Breast epithelium (tissue), 3 donors: ENCODE measurements at regions not wholly inside any gene's neighbourhood (a gene's known extent, or its start where the extent isn't known, plus 50 kb on each side); places are given as distances from the start of the nearest gene placed in this dataset.

Experiments used
- POLR2A ChIP-seq: fragments of 450-650 bp; IDR thresholded peaks from one replicate; pipeline ENCODE4 v1.6.1; 2016; ENCODE audit warnings: antibody characterized with exemption, mild to moderate bottlenecking, moderate library complexity
- TF ChIP-seq, protein P1 (sequence below), 3 donors: fragments of 450-650 bp; IDR thresholded peaks; one replicate each; pipeline ENCODE4 v1.5.1; 2016 to 2017; ENCODE audit warnings: antibody characterized with exemption in 3 of 3, mild to moderate bottlenecking in 3 of 3, moderate library complexity in 3 of 3

DNA sequence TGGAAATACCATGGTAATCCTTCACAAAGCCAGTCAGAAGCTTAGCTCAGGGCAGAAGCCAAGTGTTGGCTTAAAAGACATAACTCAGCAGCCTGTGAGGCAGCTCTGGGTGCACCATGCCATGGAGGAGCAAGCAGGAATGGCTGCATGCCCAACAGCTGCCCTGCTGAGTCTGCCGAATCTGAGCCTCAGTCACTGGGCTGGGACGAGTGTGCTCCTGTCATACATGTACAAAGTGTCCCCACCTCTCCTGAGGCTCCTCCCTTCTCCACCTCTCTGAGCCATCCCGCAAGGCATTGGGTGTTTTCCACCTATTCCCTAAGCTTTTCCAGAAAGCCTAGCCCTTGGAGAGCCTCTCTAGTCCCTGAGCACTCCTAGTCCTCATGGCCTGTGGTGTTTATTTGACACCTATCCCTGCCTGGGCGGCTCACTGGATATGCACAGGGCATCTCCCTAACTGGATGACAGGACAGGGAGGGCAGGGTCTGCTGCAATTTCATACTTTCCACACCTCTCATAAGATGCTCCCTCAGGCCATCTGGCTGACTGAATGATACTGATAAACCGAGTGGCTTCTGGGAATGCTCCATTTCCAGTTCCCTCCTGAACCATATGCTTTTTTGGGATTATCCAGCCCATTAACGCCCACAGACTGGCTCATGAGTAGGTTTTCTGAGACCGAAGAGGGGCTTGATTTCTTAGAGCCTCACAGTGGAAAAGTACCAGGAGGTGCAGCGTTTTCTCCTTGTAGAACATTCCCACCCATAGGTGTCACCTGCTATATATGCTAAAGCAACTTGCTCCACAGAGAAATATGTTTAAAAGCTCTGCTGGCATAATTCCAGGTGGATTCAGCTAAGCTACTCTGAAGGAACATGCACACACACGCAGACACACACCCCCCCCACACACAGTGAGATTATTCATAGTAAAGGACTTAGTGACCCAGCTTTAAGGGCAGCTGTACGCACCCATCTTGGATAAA is 199.3 kb downstream of the SNX10 start:
- TF ChIP-seq, protein P1, sequence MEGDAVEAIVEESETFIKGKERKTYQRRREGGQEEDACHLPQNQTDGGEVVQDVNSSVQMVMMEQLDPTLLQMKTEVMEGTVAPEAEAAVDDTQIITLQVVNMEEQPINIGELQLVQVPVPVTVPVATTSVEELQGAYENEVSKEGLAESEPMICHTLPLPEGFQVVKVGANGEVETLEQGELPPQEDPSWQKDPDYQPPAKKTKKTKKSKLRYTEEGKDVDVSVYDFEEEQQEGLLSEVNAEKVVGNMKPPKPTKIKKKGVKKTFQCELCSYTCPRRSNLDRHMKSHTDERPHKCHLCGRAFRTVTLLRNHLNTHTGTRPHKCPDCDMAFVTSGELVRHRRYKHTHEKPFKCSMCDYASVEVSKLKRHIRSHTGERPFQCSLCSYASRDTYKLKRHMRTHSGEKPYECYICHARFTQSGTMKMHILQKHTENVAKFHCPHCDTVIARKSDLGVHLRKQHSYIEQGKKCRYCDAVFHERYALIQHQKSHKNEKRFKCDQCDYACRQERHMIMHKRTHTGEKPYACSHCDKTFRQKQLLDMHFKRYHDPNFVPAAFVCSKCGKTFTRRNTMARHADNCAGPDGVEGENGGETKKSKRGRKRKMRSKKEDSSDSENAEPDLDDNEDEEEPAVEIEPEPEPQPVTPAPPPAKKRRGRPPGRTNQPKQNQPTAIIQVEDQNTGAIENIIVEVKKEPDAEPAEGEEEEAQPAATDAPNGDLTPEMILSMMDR (IDR thresholded peaks at IDR 0.05): no peak
- no peak for TF ChIP-seq POLR2A
